IMR-90 (cell line): ENCODE measurements at regions not wholly inside any gene's neighbourhood (a gene's known extent, or its start where the extent isn't known, plus 50 kb on each side); places are given as distances from the start of the nearest gene placed in this dataset.

ENCODE experiments used
- ATAC-seq: fragments of 200-7000 bp; cut with Tn5 transposase; 2 replicates; pipeline ENCODE4 v1.9.1; 2020; ENCODE audit warnings: low read depth, mild to moderate bottlenecking, moderate library complexity
- BruUV-seq: library from RNA; stranded (reverse); fragments of 400-500 nt; replicated peaks from 2 replicates; lab custom pipeline; 2021; lab: Mats Ljungman, UMichigan
- CTCF ChIA-PET: fragments of 300-600 bp; formaldehyde crosslinking; extraction: SDS; loops from one replicate; lab custom pipeline; 2021; ENCODE audit warnings: antibody characterized with exemption; lab: Yijun Ruan, JAX
- POLR2A ChIA-PET: fragments of 300-600 bp; sonication (Branson Sonifier 250); formaldehyde crosslinking; loops from one replicate; lab custom pipeline; 2022; ENCODE audit warnings: antibody characterized with exemption; ENCODE audit not compliant: unreplicated experiment; lab: Charles Lee
- DNase-seq: peaks from one replicate; pipeline ENCODE4 v3.0.0; 2013
- H2AFZ ChIP-seq: replicated peaks from 2 replicates; pipeline ENCODE3; 2013; ENCODE audit warnings: low read length, mild to moderate bottlenecking; ENCODE audit not compliant: poor library complexity
- H2AK5ac ChIP-seq: 2 replicates; pipeline ENCODE4 v1.6.1; 2013; ENCODE audit warnings: low read depth, low read length, inconsistent platforms
- H2AK9ac ChIP-seq: replicated peaks from 2 replicates; pipeline ENCODE3; 2013; ENCODE audit warnings: mild to moderate bottlenecking, low read depth, low read length, moderate library complexity; ENCODE audit not compliant: poor library complexity
- H2BK120ac ChIP-seq: 2 replicates; pipeline ENCODE4 v1.6.1; 2013; ENCODE audit warnings: low read depth, low read length, inconsistent platforms
- H2BK15ac ChIP-seq: 3 replicates; pipeline ENCODE4 v1.6.1; 2013; ENCODE audit warnings: low read depth, low read length, inconsistent platforms
- H2BK20ac ChIP-seq: 2 replicates; pipeline ENCODE4 v1.6.1; 2013; ENCODE audit warnings: low read depth, mild to moderate bottlenecking, inconsistent platforms, low read length, moderate library complexity
- H2BK5ac ChIP-seq: 2 replicates; pipeline ENCODE4 v1.6.1; 2013; ENCODE audit warnings: mild to moderate bottlenecking, low read depth, low read length, inconsistent platforms; ENCODE audit not compliant: poor library complexity, severe bottlenecking
- H3K14ac ChIP-seq: replicated peaks from 2 replicates; pipeline ENCODE4 v1.6.1; 2013; ENCODE audit warnings: low read depth, low read length, inconsistent platforms
- H3K18ac ChIP-seq: 2 replicates; pipeline ENCODE4 v1.6.1; 2013; ENCODE audit warnings: low read depth, low read length, control low read depth
- H3K23ac ChIP-seq: 2 replicates; pipeline ENCODE4 v1.6.1; 2013; ENCODE audit warnings: low read depth, low read length, inconsistent platforms
- H3K27ac ChIP-seq: 2 replicates; pipeline ENCODE4 v1.5.1; 2013; ENCODE audit warnings: mild to moderate bottlenecking, control low read depth, low read length; ENCODE audit not compliant: insufficient read depth
- H3K27me3 ChIP-seq: 2 replicates; pipeline ENCODE4 v1.6.1; 2013; ENCODE audit warnings: low read length; ENCODE audit not compliant: control insufficient read depth, insufficient read depth
- H3K36me3 ChIP-seq: 2 replicates; pipeline ENCODE4 v1.6.1; 2013; ENCODE audit warnings: low read length, mixed read lengths; ENCODE audit not compliant: control insufficient read depth, insufficient read depth
- H3K4ac ChIP-seq: 2 replicates; pipeline ENCODE4 v1.6.1; 2013; ENCODE audit warnings: low read depth, low read length, inconsistent platforms
- H3K4me1 ChIP-seq: 2 replicates; pipeline ENCODE4 v1.6.1; 2013; ENCODE audit warnings: low read length, mixed read lengths; ENCODE audit not compliant: control insufficient read depth, insufficient read depth
- H3K4me2 ChIP-seq: 2 replicates; pipeline ENCODE4 v1.6.1; 2013; ENCODE audit warnings: low read depth, mild to moderate bottlenecking, control low read depth, low read length, moderate library complexity
- H3K4me3 ChIP-seq: 2 replicates; pipeline ENCODE4 v1.5.1; 2013; ENCODE audit warnings: low read depth, mild to moderate bottlenecking, control low read depth, low read length, moderate library complexity; ENCODE audit not compliant: insufficient read depth
- H3K56ac ChIP-seq: 2 replicates; pipeline ENCODE4 v1.6.1; 2013; ENCODE audit warnings: low read length, inconsistent platforms; ENCODE audit not compliant: insufficient read depth; ENCODE audit errors: extremely low read depth
- H3K79me1 ChIP-seq, 2 experiments: 2 replicates each; pipeline ENCODE4 v1.6.1; 2013; ENCODE audit warnings: low read length in 2 of 2, inconsistent platforms in 1 of 2, low read depth in 1 of 2
- H3K9ac ChIP-seq: 2 replicates; pipeline ENCODE4 v1.6.1; 2013; ENCODE audit warnings: low read depth, low read length, control low read depth
- H3K9me1 ChIP-seq: 2 replicates; pipeline ENCODE4 v1.6.1; 2013; ENCODE audit warnings: low read length, inconsistent platforms; ENCODE audit not compliant: insufficient read depth
- H3K9me3 ChIP-seq: 2 replicates; pipeline ENCODE4 v1.6.1; 2013; ENCODE audit warnings: low read length; ENCODE audit not compliant: control insufficient read depth, insufficient read depth
- H4K20me1 ChIP-seq: 2 replicates; pipeline ENCODE4 v1.6.1; 2013; ENCODE audit warnings: low read length, inconsistent platforms; ENCODE audit not compliant: insufficient read depth
- H4K5ac ChIP-seq: 2 replicates; pipeline ENCODE4 v1.6.1; 2013; ENCODE audit warnings: mild to moderate bottlenecking, low read depth, low read length, control low read depth
- H4K8ac ChIP-seq, 2 experiments: 2 replicates each; pipeline ENCODE4 v1.6.1; 2013; ENCODE audit warnings: low read depth in 2 of 2, low read length in 2 of 2, control low read depth in 1 of 2, inconsistent platforms in 1 of 2
- H4K91ac ChIP-seq: 2 replicates; pipeline ENCODE4 v1.6.1; 2013; ENCODE audit warnings: low read depth, low read length, inconsistent platforms; ENCODE audit not compliant: insufficient read depth
- CTCF ChIP-seq: conservative IDR thresholded peaks from 2 replicates; pipeline ENCODE4 v1.5.1; 2012; ENCODE audit warnings: mild to moderate bottlenecking, low read depth, low read length, improper control_type of control experiment
- WGBS, 2 experiments: methylation state at CpG; one replicate each; pipeline versions ENCODE4 v1.1.5 to v1.1.7; 2013; ENCODE audit warnings: missing lambda C conversion rate in 2 of 2; ENCODE audit not compliant: insufficient read length in 1 of 2; ENCODE audit errors: extremely low coverage in 2 of 2; 5-methylcytosine and 5-hydroxymethylcytosine counted together
- dilution Hi-C: fragments of 300-500 bp; cut with HindIII; formaldehyde crosslinking; loops from one replicate; pipeline ENCODE4 v1.14.3; 2018; ENCODE audit warnings: low sequenced_read_pairs; ENCODE audit not compliant: unreplicated experiment
- in situ Hi-C: fragments of 300-500 bp; cut with MboI; formaldehyde crosslinking; loops from 3 replicates; pipeline ENCODE4 v1.14.3; 2019; ENCODE audit warnings: low sequenced_read_pairs, inconsistent platforms, mixed read lengths
- intact Hi-C: fragments of 100-400 bp; cut with micrococcal nuclease; formaldehyde crosslinking; loops from 2 replicates; pipeline ENCODE4 v1.10.0; 2022

- intact Hi-C loops = no loop called here
- H3K56ac ChIP-seq = no peak overlapping the region
- no peak for DNase-seq
- no peak for TF ChIP-seq CTCF
- no peak overlapping the region for H4K8ac ChIP-seq
- POLR2A ChIA-PET = no interaction called here
- H3K14ac ChIP-seq = no peak overlapping the region
- no peak overlapping the region for H2BK120ac ChIP-seq
- H2AFZ ChIP-seq = no peak overlapping the region
- H3K23ac ChIP-seq = no peak overlapping the region
- no peaks in the 10 kb centered on the region for H3K36me3 ChIP-seq
- ATAC-seq = no peak
- in situ Hi-C loops = no loop called here
- H2AK9ac ChIP-seq = no peak overlapping the region
- no peaks in the 10 kb centered on the region for H4K20me1 ChIP-seq
- H4K91ac ChIP-seq = no peak overlapping the region
- no peak overlapping the region for H3K18ac ChIP-seq
- no peaks in the 10 kb centered on the region for H3K9me1 ChIP-seq
- no peak overlapping the region for H3K4me2 ChIP-seq
- H3K27me3 ChIP-seq = no peaks in the 10 kb centered on the region
- no peak overlapping the region for H3K4ac ChIP-seq
- dilution Hi-C loops = no loop called here
- no peak overlapping the region for H2BK15ac ChIP-seq
- CTCF ChIA-PET = no interaction called here
- no peak overlapping the region for H2AK5ac ChIP-seq
- WGBS, 2 experiments = 0% methylated on average over 1 of the region's 9 CpGs; no CpG with 5 or more reads in 1 of the 2 experiments
- no TSS peak for BruUV-seq
- H3K9me3 ChIP-seq = peaks cover 10% of the 10 kb centered on the region; the same call in 1 of the 2 replicates
- no peak overlapping the region for H4K5ac ChIP-seq
- no peak overlapping the region for H2BK20ac ChIP-seq
- no peak overlapping the region for H3K4me3 ChIP-seq
- no peaks in the 10 kb centered on the region for H3K79me1 ChIP-seq
- no peaks in the 10 kb centered on the region for H3K4me1 ChIP-seq
- no peak overlapping the region for H3K9ac ChIP-seq
- H3K27ac ChIP-seq = no peak overlapping the region
- H2BK5ac ChIP-seq = no peak overlapping the region
These were observed 61.9 kb upstream of the ADAMTS16 start for GRCh38 chr5:5078009-5078897.
